PC-9 (cell line): ENCODE measurements at regions not wholly inside any gene's neighbourhood (a gene's known extent, or its start where the extent isn't known, plus 50 kb on each side); places are given as distances from the start of the nearest gene placed in this dataset.

Experiments used
- BruUV-seq: library from RNA; stranded (reverse); fragments of 400-500 nt; replicated peaks from 2 replicates; lab custom pipeline; 2021; lab: Mats Ljungman, UMichigan
- CTCF ChIA-PET: fragments of 300-600 bp; sonication (Branson Sonifier 250); formaldehyde crosslinking; loops from one replicate; lab custom pipeline; 2022; ENCODE audit warnings: antibody characterized with exemption; lab: Charles Lee
- POLR2A ChIA-PET: fragments of 300-600 bp; sonication (Branson Sonifier 250); formaldehyde crosslinking; loops from one replicate; lab custom pipeline; 2022; ENCODE audit warnings: antibody characterized with exemption; ENCODE audit not compliant: unreplicated experiment; lab: Charles Lee
- DNase-seq, 2 experiments: peaks; one replicate each; pipeline versions ENCODE4 v3.0.0 to v3.0.0-alpha.2; 2015 to 2022; ENCODE audit warnings: mixed read lengths in 1 of 2
- H2AFZ ChIP-seq: fragments of 200-600 bp; sonication (generic); 2 replicates; pipeline ENCODE4 v1.8.1; 2017; ENCODE audit warnings: antibody characterized with exemption
- H3F3A ChIP-seq: fragments of 200-600 bp; sonication (generic); 2 replicates; pipeline ENCODE4 v1.8.1; 2017; ENCODE audit warnings: antibody characterized with exemption, mild to moderate bottlenecking, low read depth; ENCODE audit not compliant: insufficient read depth
- H3K27ac ChIP-seq: fragments of 200-600 bp; sonication (generic); 2 replicates; pipeline ENCODE4 v1.6.1; 2016; ENCODE audit warnings: mixed run types
- H3K27me3 ChIP-seq: fragments of 200-600 bp; sonication (generic); 2 replicates; pipeline ENCODE4 v1.6.1; 2016; ENCODE audit warnings: low read depth, mixed run types; ENCODE audit not compliant: insufficient read depth
- H3K36me3 ChIP-seq: fragments of 200-600 bp; sonication (generic); 2 replicates; pipeline ENCODE4 v1.6.1; 2016; ENCODE audit warnings: low read depth, mixed run types
- H3K4me1 ChIP-seq: fragments of 200-600 bp; sonication (generic); replicated peaks from 2 replicates; pipeline ENCODE4 v1.6.1; 2016; ENCODE audit warnings: mixed run types; ENCODE audit not compliant: insufficient read depth
- H3K4me2 ChIP-seq: fragments of 200-600 bp; sonication (generic); 2 replicates; pipeline ENCODE4 v1.6.1; 2017; ENCODE audit warnings: mixed run types
- H3K4me3 ChIP-seq: fragments of 200-600 bp; sonication (generic); 2 replicates; pipeline ENCODE4 v1.6.1; 2016; ENCODE audit warnings: mixed run types
- H3K79me2 ChIP-seq: fragments of 200-600 bp; sonication (generic); 2 replicates; pipeline ENCODE4 v1.6.1; 2017; ENCODE audit warnings: low read depth, mixed run types
- H3K9me2 ChIP-seq: fragments of 200-600 bp; sonication (generic); 2 replicates; pipeline ENCODE4 v1.8.1; 2017; ENCODE audit warnings: mild to moderate bottlenecking; ENCODE audit not compliant: insufficient read depth
- H3K9me3 ChIP-seq: fragments of 200-600 bp; sonication (generic); 2 replicates; pipeline ENCODE4 v1.8.1; 2016; ENCODE audit warnings: low read depth; ENCODE audit not compliant: insufficient read depth
- H4K20me1 ChIP-seq: fragments of 200-600 bp; sonication (generic); 2 replicates; pipeline ENCODE4 v1.8.1; 2017; ENCODE audit not compliant: insufficient read depth
- CTCF ChIP-seq: fragments of 200-600 bp; sonication (generic); conservative IDR thresholded peaks from 2 replicates; pipeline ENCODE4 v1.6.1; 2017; ENCODE audit warnings: mixed run types, antibody characterized with exemption, mild to moderate bottlenecking, moderate library complexity
- EZH2 ChIP-seq: fragments of 200-600 bp; sonication (generic); IDR thresholded peaks from 2 replicates; pipeline ENCODE4 v1.8.0; 2017; ENCODE audit warnings: antibody characterized with exemption, low read depth
- intact Hi-C: fragments of 100-400 bp; cut with micrococcal nuclease; formaldehyde crosslinking; loops from one replicate; pipeline ENCODE4 v1.10.0; 2022; ENCODE audit not compliant: unreplicated experiment

GRCh38 chr5:74194196-74194595 lies 446.3 kb downstream of the ENC1 start:
- DNase-seq = no peak
- Histone ChIP-seq H3K27ac (no peak overlapping the region), H3K4me2 (no peak overlapping the region), H3K4me3 (no peak overlapping the region), H3K79me2 (no peaks in the 10 kb centered on the region), H3F3A (no peaks in the 10 kb centered on the region; the same call in 1 of the 2 replicates), H3K9me3 (no peaks in the 10 kb centered on the region), H3K27me3 (no peaks in the 10 kb centered on the region), H4K20me1 (no peaks in the 10 kb centered on the region), H3K36me3 (no peaks in the 10 kb centered on the region), H2AFZ (no peak overlapping the region), H3K4me1 (peaks cover 4% of the 10 kb centered on the region), H3K9me2 (no peaks in the 10 kb centered on the region)
- POLR2A ChIA-PET = no interaction called here
- BruUV-seq = no TSS peak
- CTCF ChIA-PET = no interaction called here
- no peak for TF ChIP-seq EZH2
- TF ChIP-seq CTCF = no peak
- intact Hi-C loops = no loop called here

GRCh38 chr5:74192606-74193299 lies 447.8 kb downstream of the ENC1 start:
- CTCF ChIA-PET = no interaction called here
- POLR2A ChIA-PET = no interaction called here
- intact Hi-C loops = no loop called here
- Histone ChIP-seq H2AFZ (no peak overlapping the region), H3F3A (no peaks in the 10 kb centered on the region), H3K4me1 (no peaks in the 10 kb centered on the region), H3K27ac (no peak overlapping the region), H3K9me2 (no peaks in the 10 kb centered on the region), H3K36me3 (no peaks in the 10 kb centered on the region), H3K79me2 (no peaks in the 10 kb centered on the region), H3K4me2 (no peak overlapping the region), H4K20me1 (no peaks in the 10 kb centered on the region), H3K27me3 (no peaks in the 10 kb centered on the region), H3K4me3 (no peak overlapping the region), H3K9me3 (no peaks in the 10 kb centered on the region; the same call in 1 of the 2 replicates)
- no peak for DNase-seq
- no peak for TF ChIP-seq EZH2
- TF ChIP-seq CTCF = no peak
- BruUV-seq = no TSS peak

DNA sequence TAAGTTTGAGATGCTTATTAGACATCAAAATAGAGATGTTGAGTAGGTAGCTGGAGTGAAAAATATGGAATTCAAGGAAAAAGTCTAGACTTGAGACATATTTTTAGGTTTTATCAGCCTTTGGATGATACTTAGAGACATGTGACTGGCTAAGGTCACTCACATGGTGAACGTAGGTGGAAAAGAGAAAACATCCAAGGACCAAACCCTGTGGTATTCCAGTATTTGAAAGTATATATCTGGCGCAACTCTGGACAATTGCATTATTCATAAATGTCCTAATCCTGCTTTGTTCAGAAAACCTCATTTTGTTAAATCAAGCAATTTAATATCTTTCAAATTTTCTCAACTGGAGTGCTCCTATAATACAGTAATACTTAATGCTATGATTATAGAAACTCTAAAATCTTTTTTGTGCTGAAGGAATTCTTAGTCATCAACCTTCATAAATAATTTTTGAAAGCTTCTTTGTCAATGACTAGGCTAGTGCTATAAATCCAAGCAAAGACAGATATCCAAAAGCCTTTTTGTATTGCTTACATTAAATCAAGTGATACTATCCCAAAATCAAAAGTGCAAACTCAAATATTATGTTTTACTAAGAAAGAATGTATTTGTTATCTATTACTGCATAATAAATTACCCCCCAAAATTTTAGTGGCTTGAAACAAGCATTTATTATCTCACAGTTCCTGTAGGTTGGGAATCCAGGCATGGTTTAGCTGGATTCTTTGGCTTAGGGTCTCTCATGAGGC lies 452.0 kb downstream of the ENC1 start:
- intact Hi-C loops = no loop called here
- Histone ChIP-seq H3K4me3 (no peak overlapping the region), H3K27ac (no peak overlapping the region), H3K4me1 (no peaks in the 10 kb centered on the region), H3K79me2 (no peaks in the 10 kb centered on the region), H3K36me3 (no peaks in the 10 kb centered on the region), H4K20me1 (no peaks in the 10 kb centered on the region), H3K9me2 (no peaks in the 10 kb centered on the region), H3F3A (no peaks in the 10 kb centered on the region), H2AFZ (no peak overlapping the region), H3K9me3 (no peaks in the 10 kb centered on the region; the same call in 1 of the 2 replicates), H3K4me2 (no peak overlapping the region), H3K27me3 (no peaks in the 10 kb centered on the region)
- CTCF ChIA-PET = no interaction called here
- DNase-seq = no peak
- no TSS peak for BruUV-seq
- POLR2A ChIA-PET = interaction anchor here (0.7 kb wide), 1 partner anchor 101 kb away, joined by 3 read pairs; no protein-coding TSS in a partner anchor
- TF ChIP-seq CTCF (no peak), EZH2 (no peak)
